ENCODE measurements at regions not wholly inside any gene's neighbourhood (a gene's known extent, or its start where the extent isn't known, plus 50 kb on each side); places are given as distances from the start of the nearest gene placed in this dataset.

GRCh38 chr4:41432219-41432618, 105.7 kb upstream of the LIMCH1 start:
- TF ChIP-seq MYC (IDR thresholded peaks at IDR 0.05; ENCODE audit: insufficient read depth, insufficient read length, insufficient replicate concordance, low read length, severe bottlenecking) (no peak), EGR1 (IDR thresholded peaks at IDR 0.05; ENCODE audit: borderline replicate concordance in 1 of 2, low read depth in 2 of 2, low read length in 2 of 2) (no peak), RAD51 (IDR thresholded peaks at IDR 0.05) (no peak), CHD4 (IDR thresholded peaks at IDR 0.05) (no peak), BACH1 (IDR thresholded peaks at IDR 0.05; ENCODE audit: borderline replicate concordance) (no peak), POLR2A (IDR thresholded peaks at IDR 0.05; ENCODE audit: low read depth, low read length) (no peak)
